ENCODE measurements at regions not wholly inside any gene's neighbourhood (a gene's known extent, or its start where the extent isn't known, plus 50 kb on each side); places are given as distances from the start of the nearest gene placed in this dataset.

DNA sequence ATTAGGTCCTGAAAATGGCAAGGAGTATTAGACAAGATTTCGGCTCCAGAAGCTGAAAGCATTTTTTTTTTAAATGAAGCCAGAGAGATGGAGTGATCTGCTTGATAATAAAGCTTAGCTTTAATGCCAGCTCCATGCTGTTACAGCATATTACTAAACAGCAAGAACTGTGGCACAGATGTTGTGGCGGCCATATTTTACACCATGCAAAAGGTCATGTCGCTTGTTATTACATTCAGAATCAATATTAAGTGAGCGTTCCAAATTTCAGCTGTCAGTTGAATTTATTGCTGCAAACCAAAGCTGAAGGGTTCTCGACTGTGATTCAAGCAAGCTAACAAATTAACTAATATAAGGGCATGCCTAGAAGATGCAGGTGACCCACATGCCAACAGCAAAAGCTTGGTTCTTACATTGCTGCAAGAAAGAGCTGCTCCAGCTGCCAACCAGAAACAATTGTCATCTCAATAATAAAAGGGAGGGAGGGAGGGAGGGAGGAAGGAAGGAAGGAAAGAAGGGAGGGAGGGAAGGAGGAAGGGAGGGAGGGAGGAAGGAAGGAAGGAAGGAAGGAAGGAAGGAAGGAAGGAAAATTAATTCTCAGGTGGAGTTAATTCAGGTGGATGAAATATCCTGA lies 517.7 kb upstream of the WWC1 start:
- no peak for DNase-seq

DNA sequence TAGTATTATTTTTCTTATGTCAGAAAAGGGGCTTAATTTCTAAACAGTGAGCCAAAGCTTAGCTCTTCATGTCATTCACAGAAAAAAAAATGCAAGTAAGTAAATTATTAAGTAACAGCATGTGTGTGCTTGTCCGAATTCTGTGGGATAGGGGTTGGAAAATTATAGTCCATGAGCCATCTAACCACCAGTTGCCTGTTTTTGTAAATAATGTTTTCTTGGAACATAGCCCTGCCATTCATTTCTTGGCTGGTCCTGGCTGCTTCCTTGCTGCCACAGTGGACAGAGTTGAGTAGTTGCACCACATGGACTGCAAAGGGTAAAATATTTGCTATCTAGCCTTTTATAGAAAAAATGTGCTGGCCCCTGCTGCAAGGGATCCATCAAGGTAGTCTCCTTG lies 513.7 kb upstream of the WWC1 start:
- no peak for DNase-seq

DNA sequence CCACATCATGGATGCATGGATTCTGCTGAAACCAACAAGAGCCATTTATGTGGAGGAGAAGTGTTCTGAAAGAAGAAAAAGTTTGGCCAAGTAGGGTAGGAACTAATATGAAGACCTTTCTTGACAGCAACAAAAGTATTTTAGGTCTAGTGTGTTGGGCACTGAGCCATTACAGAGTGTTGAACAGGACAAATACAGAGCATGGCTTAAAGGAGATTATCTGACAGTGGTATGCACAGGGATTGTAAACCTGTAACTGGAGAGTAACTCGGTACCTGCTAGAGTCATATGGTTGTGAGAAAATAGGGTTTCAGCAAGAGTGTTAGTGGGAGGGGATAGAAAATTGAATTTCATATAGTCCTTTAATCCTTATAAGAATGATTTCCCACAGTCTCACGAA lies 513.2 kb upstream of the WWC1 start:
- no peak for DNase-seq

DNA sequence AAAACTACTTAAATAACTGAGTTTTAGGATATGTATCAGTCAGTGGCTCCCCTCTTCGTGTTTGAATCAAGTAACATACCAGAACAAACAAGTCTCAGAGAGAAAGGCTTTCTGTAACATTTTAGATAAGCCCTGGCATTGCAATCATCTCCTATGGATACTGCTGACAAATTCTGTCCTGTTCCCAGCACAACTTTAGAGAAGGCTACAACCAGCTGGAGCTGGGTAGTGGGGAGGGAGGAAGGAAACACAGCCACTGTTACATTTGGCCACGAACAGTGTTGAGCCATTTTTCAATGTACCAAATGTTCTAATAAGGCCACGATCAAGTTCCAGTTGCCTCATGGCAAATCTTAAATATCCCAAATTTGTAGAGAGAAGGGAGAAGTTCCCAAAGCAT lies 511.8 kb upstream of the WWC1 start:
- no peak for DNase-seq

DNA sequence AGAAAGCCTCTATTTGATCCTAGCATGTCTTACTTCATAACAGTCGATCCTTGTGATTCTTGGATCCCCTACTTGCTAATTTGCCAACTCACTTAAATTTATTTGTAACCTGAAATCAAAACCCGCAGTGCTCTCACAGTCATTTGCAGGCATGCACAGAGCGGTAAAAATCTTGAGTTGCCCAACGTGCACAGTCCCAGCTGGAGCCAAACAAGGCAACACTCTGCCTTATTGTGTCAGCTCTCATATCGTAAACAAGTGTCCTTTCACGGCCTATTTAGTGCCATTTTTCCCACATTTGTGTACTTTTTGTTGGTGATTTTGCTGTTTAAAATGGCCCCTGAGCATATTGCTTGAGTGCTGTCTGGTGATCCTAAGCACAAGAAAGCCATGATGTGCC lies 511.3 kb upstream of the WWC1 start:
- DNase-seq: no peak

DNA sequence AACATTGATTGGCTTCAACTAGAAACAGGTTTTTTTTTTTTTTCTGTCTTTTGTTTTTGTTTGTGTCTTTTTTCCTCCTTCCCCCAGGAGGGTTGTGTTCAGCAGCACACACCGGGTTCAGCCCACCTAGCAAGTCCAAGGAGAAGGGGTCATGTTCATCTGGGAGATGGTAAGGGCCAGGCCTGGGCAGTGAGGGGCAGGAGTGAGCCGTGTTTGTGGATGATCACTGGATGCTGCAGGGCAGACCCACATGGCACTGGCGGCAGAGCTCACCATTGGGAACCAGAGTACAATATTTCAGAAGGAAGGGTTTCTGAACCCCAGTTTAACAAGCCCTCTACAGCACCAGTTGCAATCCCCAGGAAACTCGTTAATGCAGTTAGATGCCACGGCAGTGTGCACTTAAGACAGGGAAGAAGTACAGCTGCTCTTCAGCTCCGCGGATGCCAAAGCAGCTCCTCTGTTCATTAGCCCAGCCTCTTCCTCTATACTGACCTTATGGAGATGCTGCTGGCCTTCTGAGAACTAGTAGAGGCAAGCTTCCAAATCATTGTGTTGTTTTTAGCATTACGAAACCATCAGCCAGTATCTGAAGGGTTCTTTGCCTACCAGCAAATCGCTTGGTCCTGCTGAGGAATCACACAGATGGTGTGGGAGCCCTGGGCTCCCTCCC lies 508.2 kb upstream of the WWC1 start:
- no peak for DNase-seq

DNA sequence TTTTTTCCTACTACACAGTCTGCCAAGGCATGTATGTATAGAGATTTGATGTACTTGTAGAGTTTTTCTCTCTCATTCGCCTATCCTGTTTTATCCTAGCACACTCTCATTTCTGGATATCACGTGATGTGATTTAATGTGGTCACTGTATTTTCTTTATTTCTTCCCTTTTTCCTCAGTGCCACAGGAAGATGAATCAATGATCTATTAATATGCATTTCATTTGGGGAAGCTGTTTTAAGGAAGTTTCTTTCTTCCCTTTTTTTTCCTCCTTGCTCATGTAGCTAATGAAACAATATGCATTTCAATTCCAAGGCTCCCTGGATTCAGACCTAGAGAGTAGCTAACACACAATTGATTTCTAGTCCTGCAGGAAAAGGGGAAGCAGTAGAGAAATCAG lies 506.3 kb upstream of the WWC1 start:
- DNase-seq: no peak

DNA sequence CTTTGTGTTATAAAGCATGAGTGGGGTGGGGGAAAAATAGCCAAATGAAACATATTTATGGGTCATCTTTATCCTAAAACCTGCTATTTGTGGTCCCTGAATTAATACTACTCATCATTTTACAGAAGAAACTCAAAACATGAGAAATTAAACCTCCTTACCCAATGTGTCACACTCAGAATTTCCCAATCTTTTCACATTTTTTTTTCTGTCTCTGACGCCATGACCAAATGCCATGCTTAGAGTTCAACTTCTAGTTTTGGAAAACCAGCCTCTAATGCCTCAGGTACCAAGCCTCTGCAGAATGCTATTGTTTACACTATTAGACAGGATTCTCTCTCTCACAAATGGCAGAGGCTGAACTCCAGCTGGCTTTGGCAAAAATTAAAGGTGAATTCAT lies 505.5 kb upstream of the WWC1 start:
- DNase-seq: no peak

DNA sequence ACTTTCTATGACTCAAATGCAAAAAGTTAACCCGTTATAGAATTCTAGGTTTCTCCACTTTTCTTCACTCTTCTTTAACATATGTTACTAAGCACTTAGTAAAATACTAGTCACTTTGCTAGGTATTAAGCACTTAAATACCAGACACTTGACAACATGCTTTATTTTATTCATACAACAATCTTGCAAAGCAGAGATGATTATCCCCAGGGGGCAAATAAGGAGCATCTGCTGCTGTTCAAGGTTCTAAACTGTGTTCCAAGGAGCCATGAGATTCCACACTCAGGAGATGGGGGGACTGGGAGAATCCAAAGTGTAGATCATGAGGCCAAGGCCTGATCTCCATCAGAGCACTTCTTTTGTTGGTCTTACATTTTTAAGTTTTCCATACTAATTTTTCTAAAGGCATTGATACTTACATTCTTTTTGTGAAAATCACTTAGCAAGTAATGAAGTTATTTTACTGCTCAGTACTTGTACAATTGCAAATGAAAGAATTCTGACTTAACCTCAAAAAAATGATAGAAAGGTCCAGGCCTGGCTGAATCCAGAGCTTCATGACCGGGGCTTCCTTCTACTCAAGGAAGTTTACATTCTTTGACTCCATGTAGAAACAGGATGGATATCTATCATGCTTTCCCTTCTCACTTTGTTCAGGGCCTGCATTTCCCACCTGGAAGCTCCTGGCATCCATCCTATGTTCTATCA lies 504.4 kb upstream of the WWC1 start:
- no peak for DNase-seq

DNA sequence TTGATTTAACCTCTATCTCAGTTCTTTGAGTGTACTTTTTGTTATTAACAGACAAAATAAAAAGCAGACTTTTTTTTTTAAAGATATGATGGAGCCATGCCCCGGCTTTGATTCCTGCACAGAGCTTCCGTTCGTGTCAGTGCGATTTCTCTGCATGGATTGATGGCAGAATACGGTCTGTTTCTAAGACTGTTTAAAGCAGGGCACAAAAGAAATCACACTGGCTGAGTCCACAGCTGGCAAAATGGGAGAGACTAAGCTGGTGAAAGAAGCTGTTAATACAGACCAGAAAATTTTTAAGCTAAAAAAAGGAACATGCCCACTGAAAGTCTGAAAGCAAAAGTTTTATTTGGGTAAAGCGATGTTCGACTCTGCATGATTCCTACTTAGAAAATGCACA lies 501.4 kb upstream of the WWC1 start:
- no peak for DNase-seq

DNA sequence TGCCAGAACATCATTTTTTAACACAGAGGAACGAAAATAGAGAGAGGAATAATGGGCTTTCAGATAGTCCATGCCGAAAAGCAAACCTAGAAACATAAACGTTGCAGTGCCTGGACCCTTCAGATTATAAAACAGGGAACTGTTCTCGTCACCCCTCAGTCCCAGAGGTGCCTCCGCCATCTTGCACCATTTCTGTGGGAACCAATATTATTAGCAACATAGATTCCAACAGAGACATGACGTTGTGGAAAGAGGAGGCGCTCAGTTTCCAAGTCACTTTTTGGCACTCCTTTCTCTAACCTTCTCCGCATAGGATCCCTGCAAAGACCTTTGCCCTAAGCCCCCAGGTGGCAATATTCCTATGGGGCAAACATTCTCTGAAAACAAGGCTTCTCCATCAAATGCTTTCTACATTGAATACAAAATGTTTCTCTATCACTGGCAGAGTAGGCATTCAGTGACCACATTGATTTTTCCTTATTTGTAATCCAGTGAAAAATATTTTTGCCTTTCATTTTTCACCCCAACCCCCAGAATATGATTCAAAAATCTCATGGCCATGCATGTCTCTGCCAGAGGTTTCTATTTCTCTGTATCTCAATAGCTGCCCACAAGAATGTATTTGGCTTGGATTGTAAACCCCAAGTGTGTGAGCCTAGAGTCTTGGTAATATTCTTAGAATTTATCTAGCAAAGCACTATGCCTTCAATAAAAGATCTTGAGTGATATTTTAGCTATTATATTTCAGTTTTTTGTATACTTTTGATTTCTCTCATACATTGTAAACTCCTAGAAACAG lies 500.8 kb upstream of the WWC1 start:
- DNase-seq: no peak

DNA sequence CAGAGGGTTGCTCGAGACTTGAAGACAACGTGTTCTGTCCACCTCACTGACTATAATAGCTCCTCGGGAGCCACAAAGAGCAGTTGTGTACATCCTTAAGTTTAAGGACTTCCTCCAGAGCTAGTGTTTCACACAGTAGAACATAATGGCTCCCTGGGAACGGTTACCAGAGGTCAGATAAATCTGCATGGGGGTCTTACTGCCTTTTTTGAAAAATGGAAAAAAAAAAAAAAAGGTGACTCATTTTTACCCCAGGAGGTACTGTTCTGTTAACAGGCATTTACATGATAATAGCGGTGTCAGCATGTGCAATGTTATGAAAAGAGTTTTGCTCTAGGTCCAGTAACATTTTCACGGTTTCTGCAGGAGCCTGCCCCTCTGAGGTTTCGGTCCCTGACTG lies 498.9 kb upstream of the WWC1 start:
- no peak for DNase-seq

DNA sequence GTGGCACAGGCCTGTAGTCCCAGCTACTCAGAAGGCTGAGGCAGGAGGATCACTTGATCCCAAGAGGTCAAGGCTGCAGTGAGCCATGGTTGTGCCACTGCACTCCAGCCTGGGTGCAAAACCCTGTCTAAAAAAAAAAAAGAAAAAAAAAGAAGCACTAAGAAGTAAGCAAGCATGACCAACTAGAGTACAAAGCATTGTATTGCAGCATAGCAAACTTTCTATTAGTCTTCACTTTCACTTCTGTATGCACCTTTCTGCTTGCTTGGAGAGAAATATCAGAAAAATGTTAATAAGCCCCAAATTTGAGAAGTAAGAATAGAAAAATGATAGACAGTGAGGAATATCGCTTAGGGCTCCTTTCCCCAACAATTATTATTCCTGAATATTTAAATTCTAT lies 497.7 kb upstream of the WWC1 start:
- no peak for DNase-seq

DNA sequence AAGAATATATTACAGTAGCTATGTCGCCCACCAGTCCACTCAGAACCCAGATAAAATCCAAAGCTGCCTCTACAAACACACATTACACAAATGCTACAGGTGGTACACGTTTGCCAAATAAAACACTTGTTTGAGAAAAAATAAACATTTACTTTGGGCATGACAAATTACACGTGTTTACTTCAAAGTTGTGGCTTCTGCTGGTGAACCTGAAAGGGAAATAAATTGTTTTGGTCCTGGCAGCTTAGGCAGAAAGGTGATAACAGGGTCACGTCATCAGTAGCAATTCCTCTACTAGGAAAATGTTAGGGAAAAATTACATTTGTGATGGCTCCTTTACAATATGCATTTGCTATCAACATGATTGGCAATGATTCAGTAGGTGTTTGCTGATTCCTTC lies 497.3 kb upstream of the WWC1 start:
- no peak for DNase-seq

DNA sequence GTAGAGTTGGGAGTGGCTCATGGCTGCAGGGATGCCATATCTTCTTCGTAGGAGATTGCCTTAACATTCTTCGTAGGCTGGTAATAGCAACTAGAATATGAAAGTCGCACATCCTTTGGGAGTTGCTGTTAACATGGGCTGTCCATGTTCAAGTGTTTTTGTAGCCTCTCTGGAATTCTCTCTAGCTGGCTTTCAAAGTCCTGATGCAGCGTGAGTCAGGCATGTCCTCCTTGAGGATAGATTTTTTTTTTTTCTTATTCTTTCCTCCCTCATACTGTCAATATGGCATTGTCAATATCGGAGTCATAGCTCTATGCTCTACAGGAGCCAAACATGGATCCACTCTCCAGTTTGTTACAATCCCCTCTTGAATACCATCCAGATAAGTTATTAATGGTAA lies 494.8 kb upstream of the WWC1 start:
- DNase-seq: no peak

DNA sequence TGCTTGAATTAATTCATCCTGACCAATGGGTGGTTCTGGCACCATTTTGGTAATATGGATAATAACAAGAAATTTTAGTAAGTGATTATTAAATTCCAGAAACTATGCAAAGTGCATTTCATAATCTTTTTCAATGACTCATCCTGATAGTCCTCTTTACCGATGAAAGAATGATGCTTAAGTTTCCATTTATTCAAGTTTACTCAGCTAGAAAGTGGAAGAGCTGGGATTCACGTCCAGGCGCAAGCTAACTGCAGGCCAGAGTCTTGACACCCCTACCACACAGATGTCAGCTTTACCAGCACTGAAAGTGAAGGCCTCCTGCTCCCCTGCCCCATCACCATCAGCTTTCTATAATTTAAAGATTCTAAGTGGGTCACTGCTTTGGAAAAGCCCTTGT lies 493.5 kb upstream of the WWC1 start:
- no peak for DNase-seq

DNA sequence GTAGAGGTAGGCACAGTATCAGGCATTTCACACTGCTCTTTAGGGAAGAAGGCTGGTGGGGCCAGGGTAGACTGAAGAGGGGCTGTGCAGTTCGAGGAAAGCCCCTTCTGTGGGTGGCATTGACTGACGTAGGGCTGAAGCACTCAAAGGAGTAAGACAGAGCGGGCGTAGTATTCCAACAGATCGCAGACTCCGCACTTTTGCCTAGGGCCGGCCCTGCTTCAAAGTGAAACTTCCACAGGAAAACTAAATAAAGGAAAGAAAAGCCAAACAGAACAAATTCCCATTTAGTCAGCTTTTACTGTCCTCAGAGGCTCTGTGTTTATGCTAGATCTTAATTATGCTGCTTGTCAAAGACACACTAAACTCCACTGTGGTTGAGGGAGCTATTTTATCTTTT lies 493.0 kb upstream of the WWC1 start:
- DNase-seq: no peak

DNA sequence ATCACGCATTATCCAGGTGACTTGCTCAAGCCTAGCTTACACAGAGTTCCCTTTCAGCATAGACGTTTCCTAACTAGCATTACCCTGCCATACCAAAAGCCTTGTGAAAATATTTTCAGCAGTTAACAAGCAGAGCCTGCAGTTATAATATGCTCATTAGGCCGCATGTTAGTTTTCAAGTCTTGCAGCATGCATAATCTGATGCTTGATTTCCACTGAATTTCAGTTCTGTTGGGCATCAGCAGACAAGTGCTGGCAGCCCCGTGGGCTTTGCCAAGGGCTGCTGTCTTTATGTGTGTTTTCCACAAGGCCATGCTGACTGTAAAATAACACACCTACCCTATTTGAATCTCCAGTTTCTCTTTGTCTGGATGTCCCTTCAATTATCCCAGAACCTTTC lies 491.0 kb upstream of the WWC1 start:
- DNase-seq: no peak

DNA sequence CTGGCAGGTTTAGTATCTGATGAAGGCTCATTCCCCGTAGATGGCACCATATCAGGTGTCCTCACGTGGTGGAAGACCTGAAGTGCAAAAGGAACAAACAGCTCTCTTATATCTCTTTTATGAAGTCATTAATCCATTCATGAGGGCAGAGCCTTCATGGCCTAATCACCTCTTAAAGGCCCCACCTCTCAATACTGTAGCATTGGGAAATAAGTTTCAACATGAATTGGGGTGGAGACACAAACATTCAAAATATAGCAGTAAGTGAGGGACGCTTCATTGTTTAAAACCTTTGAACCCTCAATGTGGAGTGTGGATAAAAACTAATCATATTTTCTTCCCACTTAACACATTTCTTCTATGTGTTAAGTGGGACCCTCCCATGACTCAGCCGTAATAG lies 489.4 kb upstream of the WWC1 start:
- DNase-seq: no peak

DNA sequence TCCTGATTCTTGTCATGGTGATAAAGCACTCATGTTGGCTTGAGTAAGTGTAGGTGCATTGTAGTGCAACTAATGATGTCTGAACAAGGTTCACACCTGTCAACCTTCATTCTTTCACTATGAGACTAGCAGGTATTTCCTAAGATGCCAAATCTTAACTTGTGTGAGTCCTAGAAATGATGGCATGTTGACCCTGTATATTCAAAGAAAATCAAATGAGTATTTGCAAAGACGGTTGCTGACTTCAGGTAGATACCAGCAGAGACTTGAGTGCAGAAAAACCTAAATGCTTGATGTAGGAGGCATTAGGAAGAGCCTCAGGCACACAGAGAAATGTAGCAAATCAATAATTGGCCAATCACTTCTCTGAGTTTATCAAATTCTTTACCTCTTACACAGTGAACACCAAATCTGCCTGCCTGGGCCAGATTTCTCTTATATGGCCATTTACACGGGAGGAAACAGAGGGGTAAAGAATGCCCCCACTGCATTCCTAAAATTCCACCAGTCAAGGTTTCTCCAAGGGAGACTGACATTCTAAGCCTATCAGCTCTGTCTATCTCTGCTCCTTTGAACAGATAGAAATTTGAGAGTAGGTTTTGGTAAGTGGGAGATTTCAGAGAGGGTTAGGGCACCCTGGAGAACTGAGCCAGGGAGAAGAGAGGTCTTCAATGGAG lies 488.6 kb upstream of the WWC1 start:
- DNase-seq: no peak

DNA sequence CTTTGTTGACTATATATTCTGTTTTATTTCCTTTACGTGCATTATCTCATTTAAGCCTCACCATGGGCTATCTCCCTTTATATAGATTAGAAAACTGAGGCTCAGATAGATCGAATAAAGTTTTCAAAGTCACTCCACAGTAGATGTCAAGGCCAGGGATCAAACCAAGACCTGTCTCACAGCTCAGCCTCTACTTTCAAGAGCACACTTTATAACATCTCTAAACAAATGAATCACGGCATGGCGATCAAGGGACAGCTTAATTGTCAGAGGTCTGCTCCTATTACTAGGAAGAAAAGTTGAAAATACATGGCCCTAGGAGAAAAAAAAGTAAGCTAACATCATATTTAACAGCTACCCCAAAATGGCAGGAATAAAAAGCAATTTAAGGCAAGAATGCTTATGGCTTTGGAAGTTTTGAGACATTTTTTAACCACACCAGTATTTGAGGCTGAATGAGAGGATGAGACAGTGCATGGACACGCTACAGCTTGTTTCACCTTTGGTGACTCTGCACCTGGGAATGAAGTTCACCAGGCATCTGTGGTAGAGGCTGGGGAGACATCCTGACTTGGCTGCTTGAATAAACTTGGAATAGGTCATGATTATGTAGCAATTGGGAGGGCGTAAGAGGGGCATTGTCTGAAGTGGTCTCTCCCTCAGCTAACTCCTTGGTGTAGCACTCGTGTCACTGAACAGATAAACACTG lies 486.8 kb upstream of the WWC1 start:
- DNase-seq: no peak

DNA sequence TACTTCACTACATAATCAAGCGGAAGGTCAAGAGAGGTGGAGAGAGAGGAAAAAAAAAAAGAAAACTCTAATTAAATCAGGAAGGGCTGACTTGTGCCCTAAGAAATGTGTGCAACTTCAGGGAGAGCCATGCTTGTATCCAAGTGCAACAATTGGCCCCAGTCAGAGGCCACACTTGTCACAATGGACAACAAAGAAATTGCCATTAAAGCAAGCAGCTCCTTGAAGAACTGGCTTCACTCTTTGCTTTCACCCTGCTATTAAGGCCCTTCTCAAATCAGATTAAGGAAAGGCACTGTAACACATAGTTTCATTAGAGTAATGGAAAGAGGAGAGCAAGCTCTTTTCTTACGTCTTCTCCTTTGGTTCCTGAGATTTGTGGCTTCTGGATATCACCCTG lies 480.9 kb upstream of the WWC1 start:
- DNase-seq: no peak

DNA sequence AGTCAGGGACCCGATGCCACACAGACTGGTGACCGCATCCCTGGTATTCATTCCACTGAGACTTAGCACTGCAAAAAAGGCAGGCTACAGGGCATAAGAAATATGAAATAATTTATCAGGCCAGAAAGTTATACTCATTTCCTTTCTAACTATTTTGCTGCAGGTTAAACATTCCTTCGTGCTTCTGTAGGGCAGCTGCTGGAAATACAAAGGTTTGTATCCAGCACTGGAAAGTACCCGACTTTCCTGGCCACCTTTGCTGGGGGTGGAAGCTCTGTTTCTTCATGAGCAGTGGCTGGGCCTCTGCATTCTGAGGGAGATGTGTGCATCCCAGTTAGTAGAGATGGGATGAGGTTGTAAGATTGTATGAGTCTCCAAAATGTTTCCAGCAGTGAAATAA lies 478.6 kb upstream of the WWC1 start:
- no peak for DNase-seq

Measured in activated gamma-delta T cell treated with Interleukin-2 at 50 U/mL for 16 hours (primary cell).